Mesendoderm (in vitro differentiated cells): ENCODE measurements at regions not wholly inside any gene's neighbourhood (a gene's known extent, or its start where the extent isn't known, plus 50 kb on each side); places are given as distances from the start of the nearest gene placed in this dataset.
"Not testable (repeated sequence)": the region's sequence is repeated elsewhere in the genome, so short reads cannot be mapped to it uniquely, and the experiment has no call there.

Experiments
- DNase-seq: peaks from one replicate; pipeline ENCODE4 v3.0.0; 2013
- H2AK5ac ChIP-seq: 2 replicates; pipeline ENCODE4 v1.6.1; 2013; ENCODE audit warnings: low read length, inconsistent platforms
- H2BK120ac ChIP-seq: 2 replicates; pipeline ENCODE4 v1.6.1; 2013; ENCODE audit warnings: low read depth, mild to moderate bottlenecking, low read length, moderate library complexity, mixed read lengths
- H2BK15ac ChIP-seq: replicated peaks from 2 replicates; pipeline ENCODE4 v1.6.1; 2013; ENCODE audit warnings: low read depth, mild to moderate bottlenecking, moderate library complexity
- H2BK5ac ChIP-seq: 2 replicates; pipeline ENCODE4 v1.6.1; 2013; ENCODE audit warnings: low read length, inconsistent platforms
- H3K18ac ChIP-seq: 2 replicates; pipeline ENCODE4 v1.6.1; 2013; ENCODE audit warnings: mild to moderate bottlenecking, low read length, mixed read lengths
- H3K23ac ChIP-seq: one replicate; pipeline ENCODE4 v1.6.1; 2013; ENCODE audit warnings: low read length
- H3K27ac ChIP-seq: 2 replicates; pipeline ENCODE4 v1.5.1; 2013; ENCODE audit warnings: low read depth, mild to moderate bottlenecking, inconsistent platforms, low read length, moderate library complexity
- H3K27me3 ChIP-seq: 2 replicates; pipeline ENCODE4 v1.6.1; 2013; ENCODE audit warnings: low read length, control low read depth, mild to moderate bottlenecking, inconsistent platforms; ENCODE audit not compliant: insufficient read depth, poor library complexity
- H3K36me3 ChIP-seq: 2 replicates; pipeline ENCODE4 v1.6.1; 2013; ENCODE audit warnings: low read length, inconsistent platforms; ENCODE audit not compliant: control insufficient read depth, insufficient read depth
- H3K4ac ChIP-seq: one replicate; pipeline ENCODE4 v1.6.1; 2013; ENCODE audit warnings: low read depth, mild to moderate bottlenecking, low read length, moderate library complexity
- H3K4me1 ChIP-seq: 2 replicates; pipeline ENCODE4 v1.6.1; 2013; ENCODE audit warnings: low read depth, low read length, inconsistent platforms; ENCODE audit not compliant: control insufficient read depth
- H3K4me2 ChIP-seq: 2 replicates; pipeline ENCODE4 v1.6.1; 2013; ENCODE audit warnings: low read length
- H3K4me3 ChIP-seq: 2 replicates; pipeline ENCODE4 v1.5.1; 2013; ENCODE audit warnings: mild to moderate bottlenecking, low read length
- H3K56ac ChIP-seq: one replicate; pipeline ENCODE4 v1.6.1; 2013; ENCODE audit warnings: low read length
- H3K79me1 ChIP-seq: 2 replicates; pipeline ENCODE4 v1.6.1; 2013; ENCODE audit warnings: low read length, inconsistent platforms
- H3K79me2 ChIP-seq: 2 replicates; pipeline ENCODE4 v1.6.1; 2013; ENCODE audit warnings: mild to moderate bottlenecking, low read length; ENCODE audit not compliant: control insufficient read depth, insufficient read depth
- H3K9ac ChIP-seq: 2 replicates; pipeline ENCODE4 v1.6.1; 2013; ENCODE audit warnings: low read length, inconsistent platforms
- H4K5ac ChIP-seq: one replicate; pipeline ENCODE4 v1.6.1; 2013; ENCODE audit warnings: low read length
- H4K8ac ChIP-seq: one replicate; pipeline ENCODE4 v1.6.1; 2013; ENCODE audit warnings: low read depth, mild to moderate bottlenecking, control low read depth, low read length, moderate library complexity
- WGBS: extraction: QIAGEN DNeasy Blood & Tissue Kit; methylation state at CpG from one replicate; pipeline ENCODE4 v1.1.7; 2013; ENCODE audit warnings: low lambda C conversion rate, missing lambda C conversion rate; ENCODE audit not compliant: insufficient coverage; ENCODE audit errors: extremely low coverage; 5-methylcytosine and 5-hydroxymethylcytosine counted together

DNA sequence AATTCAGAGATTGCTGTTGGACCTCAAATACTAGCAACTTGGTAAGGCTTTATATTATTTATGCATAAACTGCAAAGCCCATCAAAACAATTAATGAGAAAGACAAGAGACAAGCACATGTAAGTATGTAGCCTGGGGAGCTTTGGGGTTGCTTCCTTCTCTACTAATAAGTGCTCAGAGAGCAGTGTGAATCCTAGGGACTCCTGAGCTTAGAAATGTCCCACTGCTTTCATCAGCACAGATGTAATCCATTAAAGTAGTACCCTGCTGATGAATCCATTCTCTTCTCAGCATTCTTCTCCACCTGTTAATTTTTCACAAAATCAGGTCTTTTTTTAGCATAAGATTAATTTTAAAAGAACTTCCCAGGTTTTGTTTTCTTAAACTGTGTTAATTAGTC, 485.6 kb downstream of the PTH2R start:
- Histone ChIP-seq H4K5ac (no peak overlapping the region), H3K4me2 (no peak overlapping the region), H3K27me3 (no peaks in the 10 kb centered on the region), H3K79me2 (no peaks in the 10 kb centered on the region), H3K4me1 (no peaks in the 10 kb centered on the region), H3K23ac (no peak overlapping the region), H3K4ac (no peak overlapping the region), H3K18ac (no peak overlapping the region), H2BK120ac (no peak overlapping the region), H2AK5ac (no peak overlapping the region), H4K8ac (no peak overlapping the region), H3K9ac (no peak overlapping the region), H3K79me1 (no peaks in the 10 kb centered on the region), H2BK15ac (no peak overlapping the region), H3K36me3 (no peaks in the 10 kb centered on the region), H3K56ac (no peak overlapping the region), H3K4me3 (no peak overlapping the region), H3K27ac (no peak overlapping the region), H2BK5ac (no peak overlapping the region)
- DNase-seq: peak; percentile 30

- no peak overlapping the region for H2BK15ac ChIP-seq
- no peaks in the 10 kb centered on the region for H3K36me3 ChIP-seq
- peak overlapping the region; percentile 90 for H3K27ac ChIP-seq
- peak; percentile 96 for DNase-seq
- H3K4me1 ChIP-seq: peaks cover 6% of the 10 kb centered on the region
- peak overlapping the region; percentile 99 for H3K18ac ChIP-seq
- H3K27me3 ChIP-seq: no peaks in the 10 kb centered on the region
- H4K8ac ChIP-seq: no peak overlapping the region
- H3K23ac ChIP-seq: no peak overlapping the region
- no peaks in the 10 kb centered on the region for H3K79me2 ChIP-seq
- no peak overlapping the region for H3K4me2 ChIP-seq
- no peak overlapping the region for H3K9ac ChIP-seq
- WGBS: no CpG with 5 or more reads among the region's 1 CpG
- peak overlapping the region; percentile 95 for H3K4ac ChIP-seq
- H3K4me3 ChIP-seq: no peak overlapping the region
- no peaks in the 10 kb centered on the region for H3K79me1 ChIP-seq
- peak overlapping the region; percentile 65 for H3K56ac ChIP-seq
- H2BK120ac ChIP-seq: no peak overlapping the region
- H2BK5ac ChIP-seq: peak overlapping the region; percentile 92
- no peak overlapping the region for H4K5ac ChIP-seq
- no peak overlapping the region for H2AK5ac ChIP-seq
These were observed 499.7 kb downstream of the PTH2R start for GRCh38 chr2:208906330-208906729.

- WGBS: no CpG with 5 or more reads among the region's 4 CpGs
- Histone ChIP-seq H2AK5ac (no peak overlapping the region), H4K8ac (no peak overlapping the region), H3K27ac (no peak overlapping the region), H3K36me3 (no peaks in the 10 kb centered on the region), H2BK120ac (no peak overlapping the region), H2BK15ac (no peak overlapping the region), H3K4me3 (no peak overlapping the region), H3K18ac (no peak overlapping the region), H3K4me2 (no peak overlapping the region), H3K4me1 (no peaks in the 10 kb centered on the region), H3K9ac (no peak overlapping the region), H3K79me2 (no peaks in the 10 kb centered on the region), H3K79me1 (no peaks in the 10 kb centered on the region), H3K23ac (no peak overlapping the region), H2BK5ac (no peak overlapping the region), H3K27me3 (no peaks in the 10 kb centered on the region), H4K5ac (no peak overlapping the region), H3K4ac (no peak overlapping the region), H3K56ac (no peak overlapping the region)
- DNase-seq: no peak
These were observed 508.4 kb upstream of the MAP2 start for GRCh38 chr2:208915401-208915800.

- Histone ChIP-seq H3K36me3 (no peaks in the 10 kb centered on the region), H3K18ac (no peak overlapping the region), H3K23ac (no peak overlapping the region), H3K27ac (no peak overlapping the region), H3K27me3 (no peaks in the 10 kb centered on the region), H3K79me1 (no peaks in the 10 kb centered on the region), H3K4me3 (no peak overlapping the region), H2BK120ac (no peak overlapping the region), H3K79me2 (no peaks in the 10 kb centered on the region), H3K4me1 (no peaks in the 10 kb centered on the region), H2BK15ac (no peak overlapping the region), H4K5ac (no peak overlapping the region), H3K4ac (no peak overlapping the region), H2AK5ac (no peak overlapping the region), H3K56ac (no peak overlapping the region), H4K8ac (no peak overlapping the region), H3K4me2 (no peak overlapping the region), H3K9ac (no peak overlapping the region), H2BK5ac (no peak overlapping the region)
- DNase-seq: no peak
- no CpG with 5 or more reads among the region's 2 CpGs for WGBS
These were observed 507.0 kb upstream of the MAP2 start for GRCh38 chr2:208916881-208917280.

- not testable (repeated sequence) for DNase-seq, H3K27ac ChIP-seq, H4K8ac ChIP-seq, H3K4me3 ChIP-seq, H4K5ac ChIP-seq, H3K23ac ChIP-seq, H3K79me1 ChIP-seq, H3K27me3 ChIP-seq, H3K4me1 ChIP-seq, H3K18ac ChIP-seq, H3K4ac ChIP-seq, H2BK120ac ChIP-seq, H3K56ac ChIP-seq, H3K36me3 ChIP-seq, H2BK5ac ChIP-seq, H3K79me2 ChIP-seq, H2AK5ac ChIP-seq, H2BK15ac ChIP-seq, H3K9ac ChIP-seq, H3K4me2 ChIP-seq
- WGBS: no CpG with 5 or more reads among the region's 1 CpG
These were observed 502.5 kb upstream of the MAP2 start for GRCh38 chr2:208921358-208921757.

- Histone ChIP-seq H3K9ac (no peak overlapping the region), H3K4me3 (no peak overlapping the region), H3K56ac (no peak overlapping the region), H3K18ac (no peak overlapping the region), H3K27me3 (no peaks in the 10 kb centered on the region), H3K4ac (no peak overlapping the region), H3K36me3 (no peaks in the 10 kb centered on the region), H3K4me2 (no peak overlapping the region), H2BK120ac (no peak overlapping the region), H3K27ac (no peak overlapping the region), H2BK5ac (no peak overlapping the region), H4K8ac (no peak overlapping the region), H3K23ac (no peak overlapping the region), H3K4me1 (no peaks in the 10 kb centered on the region), H2BK15ac (no peak overlapping the region), H3K79me2 (no peaks in the 10 kb centered on the region), H4K5ac (no peak overlapping the region), H2AK5ac (no peak overlapping the region), H3K79me1 (no peaks in the 10 kb centered on the region)
- no peak for DNase-seq
These were observed 496.0 kb upstream of the MAP2 start for GRCh38 chr2:208927867-208928266.
